GM08714 (cell line): ENCODE measurements at regions not wholly inside any gene's neighbourhood (a gene's known extent, or its start where the extent isn't known, plus 50 kb on each side); places are given as distances from the start of the nearest gene placed in this dataset.
"Not testable (repeated sequence)": the region's sequence is repeated elsewhere in the genome, so short reads cannot be mapped to it uniquely, and the experiment has no call there.

Source experiments
- H3K4me3 ChIP-seq: fragments of 200-500 bp; sonication (Bioruptor generic); 2 replicates; pipeline ENCODE4 v1.5.1; 2014; ENCODE audit warnings: mild to moderate bottlenecking, low read length, inconsistent platforms
- ZNF274 ChIP-seq: IDR thresholded peaks from 2 replicates; pipeline ENCODE4 v1.6.1; 2012; ENCODE audit warnings: mild to moderate bottlenecking, low read depth, low read length

DNA sequence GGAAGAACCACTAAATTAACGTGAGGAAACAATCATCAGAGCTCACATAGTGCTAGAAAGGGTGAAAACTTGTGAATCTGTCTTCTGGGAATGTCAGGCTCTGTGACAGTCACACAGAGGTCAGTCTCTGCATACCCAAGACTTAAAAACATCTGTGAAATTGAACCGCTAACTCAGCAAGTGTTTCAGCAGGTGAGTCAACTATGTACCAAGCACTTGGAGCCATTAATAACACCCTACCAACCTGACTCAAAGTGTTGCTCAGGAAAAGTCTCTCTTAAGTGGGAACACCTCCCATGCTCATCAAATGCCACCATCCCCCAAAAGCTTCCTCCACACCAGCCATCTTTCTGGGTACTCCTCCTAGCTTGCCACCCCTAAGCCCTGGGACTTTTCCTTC is 92.3 kb upstream of the CARMIL1 start:
- no peak overlapping the region for H3K4me3 ChIP-seq
- TF ChIP-seq ZNF274, result no peak

- no peak for TF ChIP-seq ZNF274
Observed at GRCh38 chr6:25188232-25188631, 90.9 kb upstream of the CARMIL1 start.

DNA sequence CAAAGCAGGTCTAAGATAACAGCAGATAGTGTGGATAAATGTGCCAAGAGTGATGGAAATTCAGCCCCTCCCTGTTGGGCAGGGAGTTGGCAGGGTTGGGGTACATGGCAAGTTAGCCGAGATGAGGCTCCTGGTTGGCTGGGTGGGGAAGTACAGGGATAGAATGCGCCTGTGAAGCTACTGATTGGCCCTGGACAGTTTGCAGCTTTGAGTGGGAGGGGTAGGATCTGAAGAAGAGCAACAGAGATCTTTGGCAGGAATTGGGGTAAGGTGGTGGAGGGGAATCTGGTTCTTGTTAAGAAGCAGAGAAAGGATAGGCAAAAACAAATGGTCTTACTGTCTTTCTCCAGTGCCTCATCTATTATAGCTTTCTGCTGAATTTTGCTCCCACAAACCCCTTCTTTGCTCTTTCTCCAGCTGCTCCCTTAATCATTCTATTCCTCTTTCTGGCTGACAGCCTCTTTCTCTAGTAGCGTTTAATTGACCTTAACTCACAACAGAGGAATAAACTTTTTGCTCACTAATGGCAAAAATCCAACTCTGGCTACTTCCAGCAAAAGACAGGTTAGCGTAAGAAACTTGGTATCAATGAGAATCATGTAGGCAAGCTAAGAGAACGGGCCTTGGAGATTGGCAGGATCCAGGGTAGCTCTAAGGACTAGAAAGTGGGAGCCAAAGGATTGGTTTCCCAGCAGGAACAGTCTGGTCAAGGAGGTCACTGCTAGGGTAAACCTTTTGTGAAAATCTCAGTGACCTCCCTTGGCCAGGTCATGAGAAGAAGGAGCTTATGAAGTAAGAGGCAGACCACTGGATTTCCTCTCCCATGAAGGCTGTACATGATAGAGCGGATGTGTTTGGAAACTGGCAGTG is 86.3 kb upstream of the CARMIL1 start:
- H3K4me3 ChIP-seq, result no peak overlapping the region
- no peak for TF ChIP-seq ZNF274

More at GRCh38 chr6:25188232-25188631, 90.9 kb upstream of the CARMIL1 start:
- H3K4me3 ChIP-seq, result no peak overlapping the region

GRCh38 chr6:25193460-25194171 is 85.6 kb upstream of the CARMIL1 start:
- TF ChIP-seq ZNF274, result no peak
- no peak overlapping the region for H3K4me3 ChIP-seq

GRCh38 chr6:25194172-25194678 is 84.9 kb upstream of the CARMIL1 start:
- TF ChIP-seq ZNF274, result no peak
- no peak overlapping the region for H3K4me3 ChIP-seq

- H3K4me3 ChIP-seq, result no peak overlapping the region
- no peak for TF ChIP-seq ZNF274
Observed at GRCh38 chr6:25196464-25196863, 82.7 kb upstream of the CARMIL1 start.

DNA sequence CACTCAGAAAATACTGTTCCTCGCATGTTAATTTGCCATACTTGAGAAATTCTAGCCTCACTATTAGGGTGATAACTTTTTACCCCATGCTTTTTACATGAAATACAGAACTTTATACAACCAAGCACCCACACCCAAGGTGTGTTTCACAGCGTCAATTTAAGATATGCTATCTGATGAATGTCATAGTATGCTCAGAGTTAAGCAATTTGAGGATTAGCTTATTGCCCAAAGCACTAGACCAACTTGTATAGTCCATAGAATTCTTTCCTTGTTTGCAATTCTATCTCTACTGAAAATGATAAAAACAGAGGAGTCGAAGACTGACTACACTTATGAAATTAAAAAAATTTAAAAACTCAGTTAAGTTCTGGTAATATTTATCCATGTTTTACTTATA is 82.1 kb upstream of the CARMIL1 start:
- H3K4me3 ChIP-seq, result no peak overlapping the region
- TF ChIP-seq ZNF274, result no peak

GRCh38 chr6:25199544-25199943 is 79.6 kb upstream of the CARMIL1 start:
- H3K4me3 ChIP-seq, result no peak overlapping the region
- no peak for TF ChIP-seq ZNF274

DNA sequence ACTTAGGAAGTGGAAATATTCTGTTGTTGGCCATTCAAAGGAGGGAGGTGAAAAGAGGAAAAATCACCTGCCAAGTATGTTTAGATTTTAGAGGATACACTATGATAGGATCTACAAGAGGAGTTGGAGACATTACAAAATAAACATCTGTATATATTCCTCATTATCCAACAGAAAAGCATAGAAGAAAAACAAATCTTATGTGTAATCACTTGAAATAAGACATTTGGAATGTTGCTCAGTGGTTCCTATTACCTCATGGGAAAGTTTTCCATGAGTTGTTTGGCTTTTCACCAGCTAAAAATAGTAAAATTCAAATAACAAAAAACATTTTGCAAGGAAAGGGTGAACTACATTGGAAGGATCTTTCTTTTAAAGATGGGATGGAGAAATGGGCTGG is 76.7 kb upstream of the CARMIL1 start:
- no peak for TF ChIP-seq ZNF274

GRCh38 chr6:25205629-25206028 is 73.5 kb upstream of the CARMIL1 start:
- TF ChIP-seq ZNF274, result no peak
- no peak overlapping the region for H3K4me3 ChIP-seq

More for the DNA sequence above, 76.7 kb upstream of the CARMIL1 start:
- H3K4me3 ChIP-seq, result no peak overlapping the region

DNA sequence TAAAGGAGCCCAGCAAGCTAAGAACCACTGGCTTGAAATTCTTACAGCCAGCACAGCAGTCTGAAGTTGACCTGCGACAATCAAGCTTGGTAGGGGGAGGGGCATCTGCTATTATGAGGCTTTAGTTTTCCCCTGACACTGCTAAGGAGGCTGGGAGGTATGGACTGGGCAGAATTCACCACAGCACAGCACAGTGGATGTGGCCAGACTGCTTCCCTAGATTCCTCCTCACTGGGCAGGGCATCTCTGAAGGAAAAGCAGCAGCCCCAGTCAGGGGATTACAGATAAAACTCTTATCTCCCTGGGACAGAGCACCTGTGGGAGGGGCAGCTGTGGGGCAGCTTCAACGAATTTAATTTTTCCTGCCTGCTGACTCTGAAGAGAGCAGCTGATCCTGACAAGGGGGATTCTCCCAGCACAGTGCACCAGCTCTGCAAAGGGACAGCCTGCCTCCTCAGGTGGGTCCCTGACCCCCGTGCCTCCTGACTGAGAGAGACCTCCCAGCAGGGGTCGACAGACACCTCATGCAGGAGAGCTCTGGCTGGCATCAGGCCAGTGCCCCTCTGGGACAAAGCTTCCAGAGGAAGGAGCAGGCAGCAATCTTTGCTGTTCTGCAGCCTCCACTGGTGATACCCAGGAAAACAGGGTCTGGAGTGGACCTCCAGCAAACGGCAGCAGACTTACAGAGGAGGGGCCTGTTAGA is 71.6 kb upstream of the CARMIL1 start:
- not testable (repeated sequence) for H3K4me3 ChIP-seq

DNA sequence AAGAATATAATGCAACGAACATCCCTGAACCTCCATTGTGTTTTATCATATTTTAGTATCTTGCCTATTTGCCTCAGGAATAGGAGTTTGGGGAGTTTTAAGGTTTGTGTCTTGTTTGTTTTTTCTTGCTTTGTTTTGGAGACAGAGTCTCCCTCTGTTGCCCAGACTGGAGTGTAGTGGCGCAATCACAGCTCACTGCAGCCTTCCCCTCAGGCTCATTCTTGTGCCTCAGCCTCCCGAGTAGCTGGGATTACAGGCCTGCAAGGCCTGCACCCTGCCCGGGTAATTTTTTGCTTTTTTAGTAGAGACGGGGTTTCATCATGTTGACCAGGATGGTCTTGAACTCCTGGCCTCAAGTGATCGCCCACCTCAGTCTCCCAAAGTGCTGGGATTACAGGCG is 63.3 kb upstream of the CARMIL1 start:
- TF ChIP-seq ZNF274, result no peak
- H3K4me3 ChIP-seq, result no peak overlapping the region

DNA sequence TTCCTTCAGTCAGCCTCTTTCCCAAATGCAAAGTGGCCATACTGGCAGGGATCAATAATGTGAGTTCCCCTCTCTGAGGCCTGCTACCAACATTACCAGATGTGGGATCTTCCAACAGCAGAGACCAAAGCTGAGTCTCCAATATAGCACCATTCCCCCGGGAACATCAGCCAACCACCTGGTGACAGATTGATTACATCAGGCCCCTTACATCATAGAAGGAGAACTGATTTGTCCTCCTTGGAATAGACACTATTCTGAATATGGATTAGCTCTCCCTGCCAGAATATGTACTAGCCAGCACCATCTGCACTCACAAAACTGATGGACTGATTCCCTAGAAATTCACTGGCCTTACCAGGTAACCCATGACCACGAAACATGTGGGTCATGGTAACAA is 61.9 kb upstream of the CARMIL1 start:
- H3K4me3 ChIP-seq, result no peak overlapping the region
- TF ChIP-seq ZNF274, result no peak

GRCh38 chr6:25217829-25218228 is 61.3 kb upstream of the CARMIL1 start:
- no peak for TF ChIP-seq ZNF274
- H3K4me3 ChIP-seq, result no peak overlapping the region
